ENCODE measurements at regions not wholly inside any gene's neighbourhood (a gene's known extent, or its start where the extent isn't known, plus 50 kb on each side); places are given as distances from the start of the nearest gene placed in this dataset.

GRCh38 chr5:92730486-92730885, 850.5 kb downstream of the NR2F1-AS1 start:
- DNase-seq (ENCODE audit: extremely low read depth, low read depth) = no peak
- TF ChIP-seq CTCF (IDR thresholded peaks at IDR 0.05; ENCODE audit: low read depth, low read length) = no peak

- DNase-seq (ENCODE audit: extremely low read depth, low read depth) = no peak
- TF ChIP-seq CTCF (IDR thresholded peaks at IDR 0.05; ENCODE audit: low read depth, low read length) = no peak
These were observed 851.9 kb downstream of the NR2F1-AS1 start for GRCh38 chr5:92729088-92729487.

GRCh38 chr5:92715946-92716520, 865.0 kb downstream of the NR2F1-AS1 start:
- no peak for DNase-seq (ENCODE audit: extremely low read depth, low read depth)

GRCh38 chr5:92713826-92714225, 867.2 kb downstream of the NR2F1-AS1 start:
- DNase-seq (ENCODE audit: extremely low read depth, low read depth) = no peak
- no peak for TF ChIP-seq CTCF (IDR thresholded peaks at IDR 0.05; ENCODE audit: low read depth, low read length)

More at GRCh38 chr5:92715946-92716520, 865.0 kb downstream of the NR2F1-AS1 start:
- no peak for TF ChIP-seq CTCF (IDR thresholded peaks at IDR 0.05; ENCODE audit: low read depth, low read length)

- DNase-seq (ENCODE audit: extremely low read depth, low read depth) = no peak
- no peak for TF ChIP-seq CTCF (IDR thresholded peaks at IDR 0.05; ENCODE audit: low read depth, low read length)
These were observed 867.7 kb downstream of the NR2F1-AS1 start for GRCh38 chr5:92713335-92713743.

- no peak for TF ChIP-seq CTCF (IDR thresholded peaks at IDR 0.05; ENCODE audit: low read depth, low read length)
- DNase-seq (ENCODE audit: extremely low read depth, low read depth) = no peak
These were observed 869.1 kb downstream of the NR2F1-AS1 start for GRCh38 chr5:92711956-92712355.

GRCh38 chr5:92704590-92704989, 876.4 kb downstream of the NR2F1-AS1 start:
- TF ChIP-seq CTCF (IDR thresholded peaks at IDR 0.05; ENCODE audit: low read depth, low read length) = no peak
- DNase-seq (ENCODE audit: extremely low read depth, low read depth) = no peak
